ENCODE measurements at regions not wholly inside any gene's neighbourhood (a gene's known extent, or its start where the extent isn't known, plus 50 kb on each side); places are given as distances from the start of the nearest gene placed in this dataset.

- no peak overlapping the region for H3K27ac ChIP-seq (ENCODE audit: low read length)
- no peaks in the 10 kb centered on the region for H3K36me3 ChIP-seq (replicated peaks; ENCODE audit: insufficient read depth, low read length)
These were observed 514.3 kb upstream of the JARID2 start for GRCh38 chr6:14731611-14732010.

GRCh38 chr6:14732226-14732843 lies 513.5 kb upstream of the JARID2 start:
- Histone ChIP-seq H4K20me1 (ENCODE audit: insufficient read depth, low read length) (no peaks in the 10 kb centered on the region), H3K79me2 (ENCODE audit: low read length) (no peaks in the 10 kb centered on the region), H3K9me2 (replicated peaks; ENCODE audit: insufficient read depth, low read length) (no peaks in the 10 kb centered on the region), H3K9me3 (replicated peaks; ENCODE audit: insufficient read depth, low read length) (no peaks in the 10 kb centered on the region), H3K9ac (ENCODE audit: low read length) (no peak overlapping the region), H3F3A (ENCODE audit: insufficient read depth, low read length) (no peaks in the 10 kb centered on the region), H3K27ac (ENCODE audit: low read length) (no peak overlapping the region), H3K4me2 (ENCODE audit: low read depth, low read length) (no peak overlapping the region), H3K36me3 (replicated peaks; ENCODE audit: insufficient read depth, low read length) (no peaks in the 10 kb centered on the region), H3K4me3 (ENCODE audit: low read length) (no peak overlapping the region), H3K27me3 (replicated peaks; ENCODE audit: insufficient read depth, low read length) (no peaks in the 10 kb centered on the region), H2AFZ (ENCODE audit: low read length) (no peak overlapping the region), H3K4me1 (ENCODE audit: low read length) (no peaks in the 10 kb centered on the region)
- TF ChIP-seq EZH2phosphoT487 (IDR thresholded peaks at IDR 0.05; ENCODE audit: low read length) (no peak), CTCF (IDR thresholded peaks at IDR 0.05; ENCODE audit: low read length) (no peak), EZH2 (optimal IDR thresholded peaks at IDR 0.05; ENCODE audit: low read depth, low read length) (no peak)
- no peak for DNase-seq

More at GRCh38 chr6:14731611-14732010, 514.3 kb upstream of the JARID2 start:
- DNase-seq = no peak
- H2AFZ ChIP-seq (ENCODE audit: low read length) = no peak overlapping the region
- no peaks in the 10 kb centered on the region for H3K9me3 ChIP-seq (replicated peaks; ENCODE audit: insufficient read depth, low read length)
- no peak overlapping the region for H3K9ac ChIP-seq (ENCODE audit: low read length)
- no peak overlapping the region for H3K4me2 ChIP-seq (ENCODE audit: low read depth, low read length)
- H4K20me1 ChIP-seq (ENCODE audit: insufficient read depth, low read length) = no peaks in the 10 kb centered on the region
- H3K79me2 ChIP-seq (ENCODE audit: low read length) = no peaks in the 10 kb centered on the region
- no peaks in the 10 kb centered on the region for H3F3A ChIP-seq (ENCODE audit: insufficient read depth, low read length)
- TF ChIP-seq EZH2 (optimal IDR thresholded peaks at IDR 0.05; ENCODE audit: low read depth, low read length) (no peak), CTCF (IDR thresholded peaks at IDR 0.05; ENCODE audit: low read length) (no peak), EZH2phosphoT487 (IDR thresholded peaks at IDR 0.05; ENCODE audit: low read length) (no peak)
- no peaks in the 10 kb centered on the region for H3K9me2 ChIP-seq (replicated peaks; ENCODE audit: insufficient read depth, low read length)
- H3K27me3 ChIP-seq (replicated peaks; ENCODE audit: insufficient read depth, low read length) = no peaks in the 10 kb centered on the region
- H3K4me3 ChIP-seq (ENCODE audit: low read length) = no peak overlapping the region
- no peaks in the 10 kb centered on the region for H3K4me1 ChIP-seq (ENCODE audit: low read length)

GRCh38 chr6:14732844-14733757 lies 512.8 kb upstream of the JARID2 start:
- no peak overlapping the region for H3K4me2 ChIP-seq (ENCODE audit: low read depth, low read length)
- H4K20me1 ChIP-seq (ENCODE audit: insufficient read depth, low read length) = no peaks in the 10 kb centered on the region
- H3F3A ChIP-seq (ENCODE audit: insufficient read depth, low read length) = no peaks in the 10 kb centered on the region
- no peaks in the 10 kb centered on the region for H3K9me2 ChIP-seq (replicated peaks; ENCODE audit: insufficient read depth, low read length)
- no peaks in the 10 kb centered on the region for H3K36me3 ChIP-seq (replicated peaks; ENCODE audit: insufficient read depth, low read length)
- H3K9me3 ChIP-seq (replicated peaks; ENCODE audit: insufficient read depth, low read length) = no peaks in the 10 kb centered on the region
- no peak overlapping the region for H3K4me3 ChIP-seq (ENCODE audit: low read length)
- H3K27me3 ChIP-seq (replicated peaks; ENCODE audit: insufficient read depth, low read length) = no peaks in the 10 kb centered on the region
- no peak overlapping the region for H3K9ac ChIP-seq (ENCODE audit: low read length)
- H3K79me2 ChIP-seq (ENCODE audit: low read length) = no peaks in the 10 kb centered on the region
- H3K4me1 ChIP-seq (ENCODE audit: low read length) = no peaks in the 10 kb centered on the region
- H3K27ac ChIP-seq (ENCODE audit: low read length) = no peak overlapping the region
- H2AFZ ChIP-seq (ENCODE audit: low read length) = no peak overlapping the region
- TF ChIP-seq CTCF (IDR thresholded peaks at IDR 0.05; ENCODE audit: low read length) = no peak
- TF ChIP-seq EZH2 (optimal IDR thresholded peaks at IDR 0.05; ENCODE audit: low read depth, low read length) = no peak
- TF ChIP-seq EZH2phosphoT487 (IDR thresholded peaks at IDR 0.05; ENCODE audit: low read length) = no peak
- DNase-seq = no peak

All from MM.1S (cell line).